ENCODE measurements at regions not wholly inside any gene's neighbourhood (a gene's known extent, or its start where the extent isn't known, plus 50 kb on each side); places are given as distances from the start of the nearest gene placed in this dataset.
A peak's percentile ranks its signal among the peaks of the same experiment; 100 is the strongest.

DNA sequence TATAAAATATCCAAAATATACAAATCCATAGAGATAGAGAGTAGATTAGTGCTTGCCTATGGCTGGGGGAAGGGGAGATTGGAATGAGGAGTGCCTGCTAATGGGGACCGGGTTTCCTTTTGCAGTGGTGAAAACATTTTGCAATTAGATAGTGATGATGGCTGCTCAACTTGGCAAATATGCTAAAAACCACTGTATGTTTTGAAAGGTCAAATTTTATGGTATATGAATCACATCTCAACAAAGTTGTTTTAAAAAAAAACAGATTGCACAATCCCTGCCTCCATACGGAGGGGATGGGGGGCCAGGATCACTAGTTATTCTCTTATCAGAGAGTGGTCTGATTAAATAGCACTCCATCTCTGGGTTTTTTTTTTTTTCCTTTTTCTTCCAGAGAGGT lies 76.9 kb upstream of the RIPOR2 start:
- DNase-seq (ENCODE audit: low spot score), result no peak

DNA sequence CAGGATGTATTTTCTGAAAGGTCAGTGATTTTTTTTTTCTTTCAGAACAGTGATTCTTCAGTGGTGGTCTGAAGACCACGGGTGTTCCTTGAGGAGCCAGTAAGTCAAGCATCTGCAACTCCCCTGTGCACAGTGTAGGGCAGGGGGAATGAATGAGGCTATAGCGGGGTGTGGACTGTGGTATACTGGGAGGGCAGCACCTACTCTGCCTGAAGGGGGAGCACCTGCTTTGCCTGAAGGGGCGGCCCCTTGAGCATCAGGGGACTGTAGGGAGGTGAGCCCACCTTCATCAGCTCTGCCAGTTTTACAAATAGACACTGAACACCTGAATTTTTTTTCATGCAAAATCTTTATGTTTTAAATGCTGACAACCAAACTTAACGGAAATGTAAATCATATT lies 77.5 kb upstream of the RIPOR2 start:
- DNase-seq (ENCODE audit: low spot score), result no peak

GRCh38 chr6:25014369-25014768 lies 78.6 kb upstream of the RIPOR2 start:
- no peak for DNase-seq (ENCODE audit: low spot score)

- peak; percentile 36 for DNase-seq (ENCODE audit: low spot score)
Measured at GRCh38 chr6:25014791-25015560, 79.2 kb upstream of the RIPOR2 start.

DNA sequence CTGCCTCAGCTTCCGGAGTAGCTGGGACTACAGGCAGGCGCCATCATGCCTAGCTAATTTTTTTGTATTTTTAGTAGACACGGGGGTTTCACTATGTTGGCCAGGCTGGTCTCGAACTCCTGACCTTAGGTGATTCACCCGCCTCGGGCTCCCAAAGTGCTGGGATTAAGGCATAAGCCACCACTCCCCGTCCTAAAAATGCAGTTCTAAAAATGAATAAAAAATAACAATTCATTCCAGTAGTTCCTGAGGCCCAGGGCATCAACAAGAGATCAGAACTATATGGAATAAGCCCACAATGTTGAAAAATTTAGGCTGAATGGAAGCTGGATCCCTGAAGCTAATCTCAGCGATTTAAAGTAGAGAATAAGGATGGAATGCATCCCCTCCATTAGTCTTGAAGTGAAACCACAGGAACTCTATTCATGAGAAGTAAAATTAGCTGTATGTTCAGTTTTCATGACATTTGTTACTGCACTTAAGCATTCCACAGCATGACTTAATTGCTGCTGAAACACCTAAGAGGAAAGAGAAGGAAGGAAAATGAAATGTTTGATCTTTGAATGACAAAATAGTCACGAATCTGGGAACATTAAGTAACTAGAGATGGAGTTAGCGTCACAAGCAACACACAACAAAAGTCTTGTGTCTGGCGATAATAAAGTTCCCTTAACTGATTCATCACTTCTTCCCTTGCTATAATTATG lies 80.4 kb upstream of the RIPOR2 start:
- no peak for DNase-seq (ENCODE audit: low spot score)

DNA sequence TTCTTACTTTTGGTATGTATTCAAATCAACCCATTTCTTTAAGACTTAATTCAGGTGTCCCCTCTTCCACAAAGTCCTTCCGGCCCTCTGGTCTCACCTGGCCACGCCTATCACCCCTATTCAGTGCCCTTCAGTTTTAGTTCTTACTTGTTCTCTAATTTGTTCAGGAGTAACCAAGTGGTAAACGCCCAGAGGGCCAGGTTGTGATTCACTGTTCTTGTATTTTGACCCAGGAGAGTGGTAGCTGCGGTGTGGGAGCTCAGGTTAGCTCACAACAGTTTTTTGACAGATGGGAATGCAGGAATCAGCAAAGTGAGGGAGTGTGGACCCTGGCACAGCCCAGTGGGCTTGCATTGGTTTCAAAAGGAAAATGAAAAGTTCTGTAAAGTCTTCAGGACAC lies 81.7 kb upstream of the RIPOR2 start:
- DNase-seq (ENCODE audit: low spot score), result no peak

GRCh38 chr6:25017932-25018567 lies 82.3 kb upstream of the RIPOR2 start:
- peak; percentile 20 for DNase-seq (ENCODE audit: low spot score)

- DNase-seq (ENCODE audit: low spot score), result no peak
Measured at GRCh38 chr6:25018568-25018954, 82.8 kb upstream of the RIPOR2 start.

DNA sequence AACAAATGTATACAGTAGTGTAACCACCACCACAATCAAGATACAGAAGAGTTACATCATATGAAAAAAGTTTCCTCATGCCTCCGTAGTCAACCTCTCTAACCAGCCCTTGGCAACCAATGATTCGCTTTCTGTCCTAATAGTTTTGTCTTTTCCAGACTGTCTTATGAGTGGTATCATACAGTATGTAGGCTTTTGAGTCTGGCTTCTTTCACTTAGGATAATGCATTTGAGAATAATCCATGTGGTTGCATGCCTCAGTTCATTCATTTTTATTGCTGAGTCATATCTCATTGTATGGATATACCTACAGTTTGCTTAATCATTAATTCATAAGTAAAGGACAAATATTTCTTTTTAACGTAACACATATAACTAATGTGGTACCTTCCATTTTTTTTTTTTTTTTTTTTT lies 86.4 kb upstream of the RIPOR2 start:
- DNase-seq (ENCODE audit: low spot score), result no peak

DNA sequence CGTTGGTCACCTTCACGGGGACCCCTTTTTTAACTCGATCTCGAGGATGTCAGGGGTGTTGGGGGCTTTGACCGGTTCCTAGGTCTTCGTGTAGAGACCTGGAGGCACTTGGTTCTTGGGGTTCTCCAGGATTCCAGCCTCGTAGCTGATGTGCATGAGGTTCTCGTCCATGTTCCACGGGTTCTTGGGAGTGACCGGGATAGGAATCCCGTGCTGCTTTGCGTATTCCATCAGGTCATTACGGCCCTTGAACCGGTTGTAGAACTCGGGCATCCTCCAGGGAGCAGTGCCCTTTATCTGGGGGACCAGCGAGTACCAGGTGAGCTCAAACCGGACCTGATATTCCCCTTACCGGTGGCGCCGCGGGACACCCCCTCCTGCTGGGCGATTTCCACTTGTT lies 88.0 kb upstream of the RIPOR2 start:
- no peak for DNase-seq (ENCODE audit: low spot score)

DNA sequence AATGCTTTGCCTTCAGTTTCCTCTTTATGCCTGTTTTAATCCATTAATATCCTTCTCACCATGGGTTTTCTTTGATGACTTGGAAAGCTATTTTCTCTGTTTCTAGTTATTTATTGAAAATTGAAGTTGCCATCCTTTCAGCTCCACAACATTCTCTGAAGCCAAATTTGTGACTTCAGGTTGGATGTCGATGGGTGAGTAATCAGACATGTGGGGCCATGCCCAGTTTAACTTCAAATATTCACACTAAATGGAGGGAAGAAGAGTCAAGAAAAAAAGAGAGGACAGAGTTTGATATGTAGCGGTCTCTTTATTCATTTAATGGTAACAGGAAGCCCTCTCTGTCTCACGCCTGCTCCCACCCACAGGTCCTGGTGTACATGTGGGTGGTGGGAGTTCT lies 89.1 kb upstream of the RIPOR2 start:
- no peak for DNase-seq (ENCODE audit: low spot score)

- no peak for DNase-seq (ENCODE audit: low spot score)
Measured at GRCh38 chr6:25025248-25025918, 89.6 kb upstream of the RIPOR2 start.

DNA sequence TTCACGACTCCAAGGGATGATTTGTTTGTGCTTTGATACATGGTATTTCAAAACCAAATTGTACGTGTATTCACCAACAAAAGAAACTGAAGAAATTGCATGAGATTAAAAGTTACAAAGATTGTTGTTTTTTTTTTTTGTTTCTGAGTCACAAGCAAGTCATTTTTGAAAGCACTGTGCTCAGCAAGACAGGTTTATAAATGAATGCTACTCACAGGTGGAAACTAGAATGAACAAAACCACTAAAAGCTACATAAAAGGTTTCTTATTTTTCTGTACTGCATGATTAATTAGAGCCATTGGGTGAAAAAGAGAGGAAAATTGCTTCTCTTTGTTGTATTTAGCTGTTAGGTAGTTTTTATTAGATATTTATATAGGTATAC lies 90.2 kb upstream of the RIPOR2 start:
- DNase-seq (ENCODE audit: low spot score), result no peak

- DNase-seq (ENCODE audit: low spot score), result no peak
Measured at GRCh38 chr6:25026723-25027122, 91.0 kb upstream of the RIPOR2 start.

GRCh38 chr6:25027221-25027916 lies 91.6 kb upstream of the RIPOR2 start:
- no peak for DNase-seq (ENCODE audit: low spot score)

DNA sequence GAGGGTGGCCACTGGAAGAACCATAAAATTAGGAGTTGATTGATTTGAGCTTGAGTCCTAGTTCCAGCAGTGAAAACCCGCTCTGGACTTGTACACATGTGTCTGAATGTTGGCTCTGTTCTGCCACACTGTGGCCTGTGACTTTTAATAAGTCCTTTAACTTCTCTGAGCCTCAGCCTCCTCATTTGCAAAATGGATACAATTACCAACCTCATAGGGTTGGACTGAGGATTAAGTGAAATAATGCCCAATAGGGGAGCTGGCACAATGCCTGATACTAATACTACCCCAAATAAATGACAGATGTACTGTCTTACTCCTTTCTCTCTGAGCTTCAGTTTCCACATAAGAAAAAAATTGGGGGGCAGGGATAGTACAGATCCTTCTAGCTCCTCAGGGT lies 92.6 kb upstream of the RIPOR2 start:
- DNase-seq (ENCODE audit: low spot score), result no peak

GRCh38 chr6:25032934-25033333 lies 97.2 kb upstream of the RIPOR2 start:
- no peak for DNase-seq (ENCODE audit: low spot score)

DNA sequence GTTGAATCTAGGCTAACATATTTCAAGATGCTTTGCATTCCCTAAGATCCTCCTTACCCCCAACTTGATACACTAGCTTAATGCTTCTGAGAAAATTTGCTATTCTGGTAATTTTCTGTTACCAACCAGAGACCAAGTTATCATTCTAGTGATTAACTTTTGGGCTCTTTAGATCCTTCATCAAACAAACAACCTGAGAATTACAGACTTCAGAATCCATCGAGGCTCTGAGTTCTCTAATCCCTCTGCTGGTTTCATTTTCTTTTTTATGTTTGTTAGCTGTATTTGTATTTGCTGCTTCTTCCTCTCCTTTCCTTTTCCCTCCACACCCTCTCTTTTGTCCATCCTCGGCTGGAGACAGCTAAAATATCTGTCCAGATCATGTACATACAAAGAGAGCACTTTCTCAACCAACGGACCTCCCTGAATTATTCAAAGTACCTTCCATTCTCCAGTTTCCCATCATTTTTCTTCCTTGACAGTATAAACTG lies 98.7 kb upstream of the RIPOR2 start:
- no peak for DNase-seq (ENCODE audit: low spot score)

- DNase-seq (ENCODE audit: low spot score), result no peak
Measured at GRCh38 chr6:25035174-25035511, 99.4 kb upstream of the RIPOR2 start.

DNA sequence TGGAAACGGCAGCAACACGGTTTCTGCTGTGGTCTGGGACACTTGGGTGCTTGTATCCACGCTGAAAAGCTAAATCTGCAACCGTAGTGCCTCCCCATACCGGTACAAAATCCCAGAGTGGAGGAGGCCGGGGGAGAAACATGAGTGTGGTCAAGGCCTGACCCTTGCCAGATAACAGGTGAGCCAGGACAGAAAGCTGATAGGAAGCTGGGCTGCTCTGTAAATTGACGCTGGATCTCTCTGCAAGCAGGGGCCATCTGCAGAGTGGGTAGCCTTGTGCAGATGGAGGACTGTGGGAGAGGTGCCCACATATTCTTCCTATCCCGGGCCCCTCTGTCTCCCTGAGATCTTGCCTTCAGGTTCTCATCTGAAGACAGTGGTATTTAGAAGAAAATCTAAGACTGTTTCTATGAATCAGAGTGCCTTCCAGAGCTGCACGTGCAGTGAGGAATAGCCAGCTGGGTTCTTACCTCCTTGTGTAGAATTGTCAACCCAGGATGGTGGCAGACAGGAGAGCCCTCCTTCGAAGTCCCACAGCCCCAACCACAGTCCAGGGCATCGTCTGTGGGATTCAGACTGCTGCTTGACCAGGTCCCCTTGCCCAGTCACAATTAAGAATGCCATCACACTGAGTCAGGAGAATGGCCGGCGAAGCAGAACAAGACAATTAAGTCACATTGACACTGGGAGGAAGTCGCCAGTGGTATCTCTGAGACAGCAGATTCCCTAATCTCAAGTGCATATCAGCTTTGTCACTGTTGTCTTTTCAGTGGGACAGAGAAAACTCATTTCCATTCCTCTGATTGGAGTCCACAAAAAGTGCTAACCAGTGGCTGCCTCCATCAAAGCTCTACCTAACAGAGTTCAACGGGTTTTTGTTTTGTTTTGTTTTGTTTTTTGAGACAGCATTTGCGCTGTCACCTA lies 100.0 kb upstream of the RIPOR2 start:
- no peak for DNase-seq (ENCODE audit: low spot score)

- no peak for DNase-seq (ENCODE audit: low spot score)
Measured at GRCh38 chr6:25036461-25036860, 100.7 kb upstream of the RIPOR2 start.

Data from AG08396 (cell line).